ENCODE measurements at regions not wholly inside any gene's neighbourhood (a gene's known extent, or its start where the extent isn't known, plus 50 kb on each side); places are given as distances from the start of the nearest gene placed in this dataset.

DNA sequence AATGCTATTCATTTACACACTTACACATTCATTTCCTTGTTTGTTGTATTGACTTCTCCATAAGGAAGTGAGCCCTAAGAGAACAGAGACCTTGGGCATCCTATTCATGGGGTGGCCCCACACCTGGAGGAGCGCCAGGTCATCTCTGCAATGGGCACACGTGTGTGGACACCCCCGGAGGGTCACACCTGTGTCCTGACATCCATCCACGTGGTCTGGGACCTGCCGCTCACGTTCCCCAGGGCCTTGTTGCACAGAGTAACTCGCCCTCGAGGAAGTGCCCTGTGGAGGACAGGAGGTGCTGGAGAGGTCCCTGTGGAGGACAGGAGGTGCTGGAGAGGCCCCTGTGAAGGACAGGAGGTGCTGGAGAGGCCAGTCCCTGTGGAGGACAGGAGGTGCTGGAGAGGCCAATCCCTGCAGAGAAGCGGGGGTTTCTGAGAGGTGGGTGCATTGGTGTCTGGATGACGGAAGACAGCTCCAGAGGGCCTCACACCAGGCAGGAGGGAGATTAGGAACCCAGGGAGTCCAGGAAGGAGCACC lies 73.2 kb upstream of the GPC1 start:
- FAIRE-seq: no peak
- H2AFZ ChIP-seq (ENCODE audit: low read length): no peak overlapping the region
- no peaks in the 10 kb centered on the region for H3K27me3 ChIP-seq (replicated peaks in 1 of 4; ENCODE audit: control insufficient read depth in 3 of 4, extremely low read depth in 1 of 4, insufficient read depth in 3 of 4, low read length in 3 of 4)
- WGBS, 2 experiments (ENCODE audit: extremely low coverage in 1 of 2, insufficient coverage in 1 of 2, insufficient read length in 1 of 2, insufficient replicate concordance in 2 of 2, low coverage in 1 of 2, low lambda C conversion rate in 2 of 2, missing lambda C conversion rate in 1 of 2): 84% methylated on average over 10 of the region's 10 CpGs; no CpG with 5 or more reads in 1 of the 2 experiments
- H3K79me1 ChIP-seq (ENCODE audit: low read depth, low read length): peaks cover 3% of the 10 kb centered on the region; the same call in 1 of the 2 replicates
- no peak overlapping the region for H2BK5ac ChIP-seq (ENCODE audit: low read depth, low read length)
- TF ChIP-seq EZH2 (IDR thresholded peaks at IDR 0.05; ENCODE audit: low read depth, low read length, severe bottlenecking) (no peak), TCF12 (IDR thresholded peaks at IDR 0.05; ENCODE audit: low read depth, low read length) (no peak), FOSL1 (IDR thresholded peaks at IDR 0.05; ENCODE audit: insufficient read depth, low read depth, low read length) (no peak), JUN (IDR thresholded peaks at IDR 0.05; ENCODE audit: low read depth, low read length) (no peak), RFX5 (IDR thresholded peaks at IDR 0.05; ENCODE audit: borderline replicate concordance, low read depth, low read length) (no peak)
- H4K8ac ChIP-seq (ENCODE audit: extremely low read depth, insufficient read depth, low read length): no peak overlapping the region
- H3K4ac ChIP-seq (replicated peaks; ENCODE audit: insufficient read length, low read depth, low read length): no peak overlapping the region
- no peak for DNase-seq (ENCODE audit: low read depth in 1 of 2, low spot score in 2 of 2)
- CTCF ChIA-PET (ENCODE audit: partially characterized antibody): no interaction called here
- no peak overlapping the region for H3K9ac ChIP-seq (replicated peaks in 1 of 4; ENCODE audit: extremely low read depth in 1 of 4, low read depth in 3 of 4, low read length in 3 of 4)
- H2BK15ac ChIP-seq (ENCODE audit: low read length): no peak overlapping the region
- H3K9me3 ChIP-seq (ENCODE audit: insufficient read depth in 2 of 2, low read depth in 1 of 2, low read length in 1 of 2): peaks cover 17 to 18% of the 10 kb centered on the region in 2 experiments; a peak in 3 of 4 replicates
- no peak overlapping the region for H3K4me2 ChIP-seq (ENCODE audit: insufficient read depth in 1 of 2, low read depth in 2 of 2, low read length in 2 of 2)
- no peak overlapping the region for H3K18ac ChIP-seq (ENCODE audit: extremely low read depth, low read length)
- H2BK12ac ChIP-seq (ENCODE audit: low read depth, low read length): no peak overlapping the region
- no peak overlapping the region for H4K91ac ChIP-seq (replicated peaks; ENCODE audit: insufficient read length, low read length)
- H2BK120ac ChIP-seq (replicated peaks; ENCODE audit: low read depth, low read length): no peak overlapping the region
- no peak overlapping the region for H2AK5ac ChIP-seq (ENCODE audit: low read depth, low read length)
- H3K27ac ChIP-seq (ENCODE audit: low read depth, low read length): no peak overlapping the region
- H4K5ac ChIP-seq (ENCODE audit: insufficient read length, low read depth, low read length): no peak overlapping the region
- no peaks in the 10 kb centered on the region for H3K36me3 ChIP-seq (ENCODE audit: control insufficient read depth in 2 of 4, insufficient read depth in 4 of 4, low read length in 3 of 4)
- POLR2A ChIA-PET (ENCODE audit: partially characterized antibody): no interaction called here
- no peak overlapping the region for H3K14ac ChIP-seq (ENCODE audit: insufficient read length)
- no peaks in the 10 kb centered on the region; the same call in 1 of the 2 replicates for H3K23me2 ChIP-seq (ENCODE audit: low read depth, low read length)
- H3K23ac ChIP-seq (ENCODE audit: insufficient read length): no peak overlapping the region
- H3K56ac ChIP-seq (replicated peaks; ENCODE audit: insufficient read length, low read depth, low read length): no peak overlapping the region
- peaks cover 0 to 4% of the 10 kb centered on the region in 2 experiments for H4K20me1 ChIP-seq (replicated peaks in 1 of 2; ENCODE audit: control insufficient read depth in 1 of 2, insufficient read depth in 2 of 2, low read length in 2 of 2)
- peaks cover 0 to 3% (median 0%) of the 10 kb centered on the region in 4 experiments; a peak in 1 of 7 replicates for H3K4me1 ChIP-seq (replicated peaks in 1 of 4; ENCODE audit: control insufficient read depth in 3 of 4, insufficient read depth in 4 of 4, low read length in 3 of 4)
- H2BK20ac ChIP-seq (ENCODE audit: low read length): no peak overlapping the region
- H3K4me3 ChIP-seq (ENCODE audit: extremely low read depth in 1 of 4, insufficient read depth in 2 of 4, low read depth in 3 of 4, low read length in 4 of 4): no peak overlapping the region
- no peaks in the 10 kb centered on the region for H3K79me2 ChIP-seq (ENCODE audit: control insufficient read depth in 1 of 2, insufficient read depth in 2 of 2, low read length in 2 of 2)

All from H1 (cell line).